GM21447 (cell line): ENCODE measurements at regions not wholly inside any gene's neighbourhood (a gene's known extent, or its start where the extent isn't known, plus 50 kb on each side); places are given as distances from the start of the nearest gene placed in this dataset.
"Not testable (repeated sequence)": the region's sequence is repeated elsewhere in the genome, so short reads cannot be mapped to it uniquely, and the experiment has no call there.

Source experiments
- ATAC-seq: cut with Tn5 transposase; IDR thresholded peaks from one replicate; pipeline ENCODE4 v1.9.1; 2021; ENCODE audit not compliant: unreplicated experiment

GRCh38 chr16:86858501-86858900 lies 280.2 kb downstream of the FOXL1 start:
- ATAC-seq = no peak

GRCh38 chr16:86861270-86861858 lies 283.0 kb downstream of the FOXL1 start:
- not testable (repeated sequence) for ATAC-seq

DNA sequence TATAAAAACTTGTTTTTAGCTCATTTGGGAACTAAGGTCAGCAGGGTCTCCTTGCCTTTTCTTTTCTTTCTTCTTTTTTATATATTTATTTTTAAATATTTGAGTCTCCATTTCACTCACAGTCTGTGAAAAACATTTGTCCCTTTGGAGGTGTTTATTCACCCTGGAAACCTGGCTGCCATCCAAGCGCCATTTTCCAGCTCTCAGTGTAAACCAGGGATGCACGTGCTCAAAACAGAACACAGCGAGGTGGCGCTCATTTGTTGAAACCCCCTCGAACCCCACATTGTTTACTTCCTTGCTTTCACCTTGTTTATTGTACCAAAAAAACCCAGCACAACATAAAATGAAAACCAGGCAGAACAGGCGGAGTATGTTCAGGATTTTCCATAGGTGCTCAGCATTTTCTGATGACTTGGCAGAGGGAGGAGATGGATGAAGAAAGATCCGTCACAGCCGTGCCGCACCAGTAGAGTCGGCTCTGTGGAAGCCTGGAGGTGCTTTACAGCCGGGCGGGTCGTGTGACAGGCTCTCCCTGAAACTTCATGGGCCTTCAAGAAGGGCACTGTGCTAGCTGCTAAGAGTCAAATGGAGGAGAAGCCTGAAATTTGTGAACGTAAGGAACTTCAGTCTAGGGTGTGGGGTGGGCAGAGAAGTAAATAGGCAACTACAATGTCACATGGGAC lies 284.4 kb downstream of the FOXL1 start:
- ATAC-seq = no peak

DNA sequence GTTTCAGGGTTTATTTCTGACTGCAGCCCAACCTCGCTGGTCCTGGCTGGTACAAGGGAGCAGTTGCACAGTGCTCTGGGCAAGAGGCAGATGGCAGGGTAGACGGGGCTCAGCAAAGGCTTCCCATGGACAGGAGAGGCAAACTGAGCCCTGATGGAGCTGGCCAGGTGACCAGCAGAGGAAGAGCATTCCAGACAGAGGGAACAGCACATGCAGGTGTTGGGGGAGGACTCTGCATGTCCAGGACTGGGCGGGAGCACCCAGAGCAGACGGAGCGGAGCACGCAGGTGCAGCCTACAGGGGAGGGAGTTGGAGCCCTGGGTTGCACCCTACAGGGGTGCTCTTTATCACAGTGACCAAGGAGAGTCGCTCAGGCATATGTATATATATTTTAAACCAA lies 285.3 kb downstream of the FOXL1 start:
- no peak for ATAC-seq

DNA sequence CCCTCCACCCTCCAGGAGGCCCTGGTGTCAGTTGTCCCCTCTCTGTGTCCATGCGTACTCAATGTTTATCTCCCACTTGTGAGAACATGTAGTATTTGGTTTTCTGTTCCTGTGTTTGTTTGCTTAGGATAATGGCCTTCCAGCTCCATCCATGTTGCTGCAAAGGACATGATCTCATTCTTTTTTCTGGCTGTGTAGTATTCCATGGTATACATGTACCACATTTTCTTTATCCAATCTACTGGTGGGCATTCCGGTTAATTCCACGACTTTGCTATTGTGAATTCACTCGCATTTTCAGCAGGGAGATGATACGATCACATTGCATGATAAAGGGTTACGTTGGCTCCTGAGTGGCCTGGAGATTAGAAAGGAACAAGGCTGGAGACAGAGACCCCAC lies 286.2 kb downstream of the FOXL1 start:
- ATAC-seq = no peak

DNA sequence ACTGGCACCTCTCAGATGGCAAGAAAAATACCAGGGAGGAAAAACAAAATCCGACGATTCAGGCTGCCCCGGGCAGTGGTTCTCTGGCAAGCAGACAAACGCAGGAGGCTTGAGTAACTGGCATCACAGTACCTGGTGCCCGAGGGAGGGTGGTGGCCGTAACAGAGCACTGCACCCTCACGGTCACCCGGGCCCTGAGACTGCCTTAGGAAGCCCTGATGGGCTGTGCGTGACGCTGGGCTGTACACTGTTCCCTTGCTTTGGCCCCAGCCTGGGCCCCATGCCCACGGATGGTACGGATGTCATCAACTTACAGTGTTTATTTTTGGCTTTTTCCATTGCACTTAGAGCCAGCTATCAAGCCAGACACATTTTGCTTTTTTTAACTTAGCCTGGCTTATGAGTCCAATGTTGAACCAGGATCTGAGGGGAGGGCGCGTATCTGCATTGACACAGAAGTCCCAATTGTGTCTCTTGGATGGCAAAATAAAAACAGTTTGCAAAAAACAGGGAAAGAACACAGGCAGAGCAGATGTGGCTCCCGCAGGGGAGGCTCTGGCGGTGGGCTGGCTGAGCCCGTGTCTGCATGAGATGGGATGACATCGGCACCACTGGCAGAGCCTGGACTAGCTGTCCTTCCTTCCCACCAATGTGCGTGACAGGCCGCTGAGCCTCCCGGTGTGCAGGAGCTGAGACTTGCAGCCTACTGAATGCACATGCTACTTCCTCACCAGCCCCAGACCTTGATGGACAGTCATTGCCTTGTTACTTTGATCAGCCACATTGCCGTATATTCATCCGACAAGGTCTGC lies 287.7 kb downstream of the FOXL1 start:
- no peak for ATAC-seq

- ATAC-seq = no peak
Measured at GRCh38 chr16:86866986-86867722, 288.8 kb downstream of the FOXL1 start.

DNA sequence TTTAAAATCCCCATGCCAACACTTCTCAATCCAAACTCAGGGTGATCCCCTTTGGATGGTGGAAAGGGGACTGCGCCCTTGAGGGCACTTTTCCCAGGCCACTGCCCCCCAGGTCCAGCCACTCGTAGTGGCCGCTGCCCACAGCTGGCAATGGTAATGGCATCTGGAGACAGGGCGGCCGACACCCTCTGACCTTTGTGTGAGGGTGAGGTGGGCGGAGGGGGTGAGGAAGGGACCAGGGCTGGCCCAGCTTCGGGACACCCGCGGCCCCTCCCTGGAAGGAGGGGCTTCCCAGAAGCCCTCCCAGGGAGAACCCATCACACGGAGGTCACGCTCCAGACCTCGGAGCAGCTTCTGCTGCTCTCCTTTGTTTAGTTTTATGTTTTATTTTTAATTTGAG lies 289.7 kb downstream of the FOXL1 start:
- no peak for ATAC-seq

DNA sequence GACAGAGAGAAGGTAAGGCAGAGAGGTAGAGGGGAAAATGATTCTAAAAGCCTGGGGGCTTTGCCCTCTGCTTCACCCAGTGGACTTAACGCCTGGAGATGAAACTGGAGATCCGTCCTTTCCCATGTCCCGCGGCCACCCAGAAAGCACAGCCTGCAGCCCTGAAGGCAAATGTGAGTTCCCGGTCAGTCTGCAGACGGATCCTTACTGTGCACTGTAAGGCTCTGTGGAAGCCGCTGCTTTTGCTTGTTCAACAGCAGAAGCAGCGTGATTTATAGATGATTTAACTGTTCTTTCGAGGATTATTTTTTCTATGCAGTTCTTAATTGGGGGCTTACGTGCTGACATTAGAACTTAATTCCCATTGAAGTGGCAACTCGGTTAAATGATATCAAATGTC lies 290.4 kb downstream of the FOXL1 start:
- ATAC-seq = no peak

DNA sequence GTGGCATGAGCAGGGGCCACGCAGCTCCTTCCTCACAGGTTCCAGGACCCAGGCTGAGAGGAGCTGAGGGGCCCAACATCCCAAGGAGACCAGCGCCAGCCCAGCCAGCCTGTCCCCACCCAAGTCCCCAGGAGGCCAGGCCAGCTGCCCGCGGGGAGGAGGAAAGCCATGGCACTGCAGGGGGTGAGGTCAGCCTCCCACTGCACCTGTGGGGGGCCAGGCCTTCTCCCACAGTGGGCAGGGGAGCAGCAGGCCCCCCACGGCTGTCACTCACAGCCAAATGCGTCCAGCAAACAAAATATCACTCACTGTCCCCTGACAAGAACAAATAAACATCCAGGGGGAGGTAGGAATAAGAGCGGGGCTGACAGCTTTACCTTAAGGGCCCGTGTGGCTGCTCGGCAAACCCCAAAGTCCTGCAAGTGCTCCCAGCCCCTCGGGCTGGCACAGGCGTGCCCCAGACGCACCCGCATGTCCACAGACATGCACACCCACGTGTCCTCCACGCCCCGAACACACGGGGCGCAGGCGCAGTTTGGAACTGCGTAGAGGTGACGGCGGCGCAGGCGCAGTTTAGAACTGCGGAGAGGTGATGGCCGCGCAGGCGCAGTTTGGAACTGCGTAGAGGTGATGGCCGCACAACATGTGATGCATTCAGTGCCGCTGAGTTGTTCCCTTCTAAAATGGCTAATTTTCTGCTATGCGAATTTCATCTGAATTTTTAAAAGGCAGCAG lies 291.1 kb downstream of the FOXL1 start:
- ATAC-seq = no peak

DNA sequence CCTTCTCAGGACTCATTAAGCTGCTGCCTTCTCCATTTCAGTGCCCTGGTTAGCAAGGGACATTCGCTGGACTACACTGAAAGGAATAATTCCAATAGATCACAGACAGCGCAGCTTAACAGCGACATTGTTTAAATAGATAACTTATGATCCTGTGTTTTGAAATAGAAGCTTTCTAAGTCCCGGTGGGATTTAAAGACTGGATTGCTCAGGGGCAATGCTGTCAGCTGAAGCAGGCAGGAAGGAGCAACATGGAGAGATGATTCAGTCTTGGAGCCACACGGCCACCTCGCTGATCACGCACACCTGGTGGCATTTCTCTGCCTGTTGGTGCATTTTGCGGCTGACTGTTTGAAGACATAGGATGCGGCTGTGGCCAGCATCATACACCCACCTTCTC lies 292.0 kb downstream of the FOXL1 start:
- no peak for ATAC-seq

GRCh38 chr16:86872131-86872530 lies 293.8 kb downstream of the FOXL1 start:
- no peak for ATAC-seq

DNA sequence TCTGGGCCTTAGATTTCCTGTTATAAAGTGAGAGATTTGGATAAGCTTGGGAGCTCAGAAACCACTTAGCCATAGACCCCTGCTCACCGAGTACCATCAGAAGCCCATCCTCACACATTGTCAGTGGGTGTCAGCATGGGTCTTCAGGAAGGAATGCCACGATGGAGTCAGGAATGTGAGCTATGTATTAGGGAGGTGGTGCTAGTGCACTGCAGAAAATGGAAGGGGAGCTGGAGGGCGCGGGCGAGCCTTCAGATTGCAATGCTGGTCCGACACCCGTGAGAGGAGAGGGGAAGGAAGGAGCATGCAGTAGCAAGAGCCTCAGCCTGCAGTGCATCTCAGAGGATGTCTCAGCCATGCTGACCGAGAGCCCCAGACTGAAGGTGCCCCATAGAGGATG lies 294.5 kb downstream of the FOXL1 start:
- ATAC-seq = no peak

- no peak for ATAC-seq
Measured at GRCh38 chr16:86874141-86874540, 295.8 kb downstream of the FOXL1 start.

- ATAC-seq = no peak
Measured at GRCh38 chr16:86876499-86876898, 298.1 kb downstream of the FOXL1 start.

GRCh38 chr16:86877108-86877507 lies 298.8 kb downstream of the FOXL1 start:
- no peak for ATAC-seq

GRCh38 chr16:86877835-86878234 lies 299.5 kb downstream of the FOXL1 start:
- ATAC-seq = no peak

DNA sequence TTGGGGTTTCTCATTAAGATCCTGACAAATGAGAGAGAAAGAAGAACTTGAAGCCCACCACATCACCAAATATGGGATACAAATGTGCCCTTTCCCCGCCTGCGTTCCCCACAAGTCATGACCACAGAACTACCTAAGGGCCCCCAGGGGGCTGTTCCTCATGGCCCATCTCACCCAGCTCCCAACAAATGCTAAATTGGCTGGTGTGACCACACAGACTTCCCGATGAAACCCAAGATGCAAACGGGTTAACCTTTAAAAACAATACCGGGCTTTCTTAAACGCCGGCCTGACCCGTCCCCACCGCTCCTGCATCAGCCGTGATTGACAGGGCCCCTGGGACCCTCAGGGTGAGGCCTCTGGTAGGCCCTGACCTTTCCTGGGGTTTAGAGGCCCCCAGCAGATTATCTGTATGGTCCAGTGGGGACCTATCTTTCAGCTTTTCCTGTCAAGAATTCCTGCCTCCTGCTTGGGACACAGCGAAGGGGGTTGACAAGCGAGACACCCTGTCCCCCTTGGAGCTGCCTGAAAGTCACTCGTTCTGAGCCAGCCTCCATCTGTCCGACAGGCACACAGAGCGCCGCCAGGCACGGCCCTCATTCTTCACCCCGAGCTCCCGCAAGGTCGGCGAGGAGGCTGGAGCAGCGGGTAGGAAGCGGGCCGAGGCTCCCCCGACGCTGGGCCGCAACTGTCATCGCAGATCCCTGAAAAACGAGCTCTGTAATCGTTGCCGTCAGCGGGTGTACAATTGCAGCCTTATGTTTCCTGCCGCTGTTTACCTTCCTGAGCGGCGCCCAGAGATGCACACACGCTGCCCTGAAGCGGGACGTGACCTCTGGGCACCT lies 300.1 kb downstream of the FOXL1 start:
- no peak for ATAC-seq

DNA sequence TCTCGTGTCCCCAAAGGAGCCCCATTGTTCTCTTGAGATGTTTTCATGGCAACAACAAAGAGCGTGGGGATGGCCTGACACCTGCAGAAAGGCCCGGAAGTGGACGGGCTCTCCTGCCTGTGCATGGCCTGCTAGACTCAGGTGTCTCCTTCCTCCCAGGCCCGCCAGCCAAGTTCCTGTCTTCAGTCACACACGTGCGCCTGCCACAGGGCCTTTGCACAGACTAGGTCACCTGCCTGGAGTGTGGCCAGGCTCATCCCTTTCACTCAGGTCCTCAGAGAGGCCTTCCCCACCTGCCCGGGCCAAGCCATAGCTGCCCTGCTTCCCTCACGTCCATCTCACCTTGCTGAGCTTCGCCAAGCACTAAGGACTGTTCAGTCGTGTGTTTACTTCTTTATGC lies 300.9 kb downstream of the FOXL1 start:
- no peak for ATAC-seq
